ENCODE measurements at regions not wholly inside any gene's neighbourhood (a gene's known extent, or its start where the extent isn't known, plus 50 kb on each side); places are given as distances from the start of the nearest gene placed in this dataset.
A peak's percentile ranks its signal among the peaks of the same experiment; 100 is the strongest.

- no peak overlapping the region for H3K4me3 ChIP-seq (ENCODE audit: low read depth, low read length)
- no peak for TF ChIP-seq CTCF (IDR thresholded peaks at IDR 0.05; ENCODE audit: control insufficient read depth, extremely low read depth, insufficient read depth)
- DNase-seq (ENCODE audit: low read depth) = no peak
These were observed 278.6 kb downstream of the CBLN1 start for GRCh38 chr16:49003022-49003421.

- TF ChIP-seq CTCF (IDR thresholded peaks at IDR 0.05; ENCODE audit: control insufficient read depth, extremely low read depth, insufficient read depth) = peak; percentile 65
- no peak overlapping the region for H3K4me3 ChIP-seq (ENCODE audit: low read depth, low read length)
- no peak for DNase-seq (ENCODE audit: low read depth)
These were observed 281.0 kb downstream of the CBLN1 start for GRCh38 chr16:49000594-49000993.

GRCh38 chr16:48999508-48999907 is 282.1 kb downstream of the CBLN1 start:
- TF ChIP-seq CTCF (IDR thresholded peaks at IDR 0.05; ENCODE audit: control insufficient read depth, extremely low read depth, insufficient read depth) = no peak
- DNase-seq (ENCODE audit: low read depth) = no peak

GRCh38 chr16:48999044-48999443 is 282.6 kb downstream of the CBLN1 start:
- H3K4me3 ChIP-seq (ENCODE audit: low read depth, low read length) = no peak overlapping the region
- DNase-seq (ENCODE audit: low read depth) = no peak
- TF ChIP-seq CTCF (IDR thresholded peaks at IDR 0.05; ENCODE audit: control insufficient read depth, extremely low read depth, insufficient read depth) = no peak

More at GRCh38 chr16:48999508-48999907, 282.1 kb downstream of the CBLN1 start:
- no peak overlapping the region for H3K4me3 ChIP-seq (ENCODE audit: low read depth, low read length)

- no peak for TF ChIP-seq CTCF (IDR thresholded peaks at IDR 0.05; ENCODE audit: control insufficient read depth, extremely low read depth, insufficient read depth)
- no peak for DNase-seq (ENCODE audit: low read depth)
- no peak overlapping the region for H3K4me3 ChIP-seq (ENCODE audit: low read depth, low read length)
These were observed 283.7 kb downstream of the CBLN1 start for GRCh38 chr16:48997946-48998345.

GRCh38 chr16:48997081-48997615 is 284.5 kb downstream of the CBLN1 start:
- H3K4me3 ChIP-seq (ENCODE audit: low read depth, low read length) = no peak overlapping the region
- TF ChIP-seq CTCF (IDR thresholded peaks at IDR 0.05; ENCODE audit: control insufficient read depth, extremely low read depth, insufficient read depth) = no peak
- no peak for DNase-seq (ENCODE audit: low read depth)

GRCh38 chr16:48978501-48978900 is 303.1 kb downstream of the CBLN1 start:
- no peak for DNase-seq (ENCODE audit: low read depth)
- H3K4me3 ChIP-seq (ENCODE audit: low read depth, low read length) = no peak overlapping the region
- TF ChIP-seq CTCF (IDR thresholded peaks at IDR 0.05; ENCODE audit: control insufficient read depth, extremely low read depth, insufficient read depth) = no peak
